ENCODE measurements at regions not wholly inside any gene's neighbourhood (a gene's known extent, or its start where the extent isn't known, plus 50 kb on each side); places are given as distances from the start of the nearest gene placed in this dataset.
"Not testable (repeated sequence)": the region's sequence is repeated elsewhere in the genome, so short reads cannot be mapped to it uniquely, and the experiment has no call there.

GRCh38 chr17:22374741-22375140, 682.4 kb downstream of the KCNJ18 start:
- no peak overlapping the region for H3K27ac ChIP-seq (ENCODE audit: extremely low read length, insufficient read depth, low read length)
- ChIA-PET CTCF (ENCODE audit: low intra/inter-chr PET ratio, low total read pairs) (no interaction called here), POLR2A (no interaction called here)
- DNase-seq (ENCODE audit: low spot score) (no peak), FAIRE-seq (no peak), ATAC-seq (no peak)
- H3K79me2 ChIP-seq (ENCODE audit: insufficient read depth, low read length) = no peaks in the 10 kb centered on the region
- no TSS peak for BruUV-seq (replicated peaks)
- H3K9me3 ChIP-seq (ENCODE audit: low read length) = peaks cover 13% of the 10 kb centered on the region; the same call in 1 of the 2 replicates
- 0% methylated on average over 1 of the region's 18 CpGs for whole genome bisulfite sequencing (ENCODE audit: low lambda C conversion rate)
- intact Hi-C loops (cut with micrococcal nuclease; ENCODE audit: unreplicated experiment) = no loop called here
- no peak overlapping the region for H3K9ac ChIP-seq (ENCODE audit: insufficient read depth, low read depth, low read length)
- in situ Hi-C loops (cut with HindIII; ENCODE audit: extremely low pct_ligation_motif_present, low pct_unique_long_range_greater_than_20kb) = loop anchor here (25.0 kb wide), 2 partner anchors 88 to 188 kb away; no protein-coding TSS in a partner anchor
- no peak overlapping the region for H2AFZ ChIP-seq (ENCODE audit: low read length)
- H3K4me2 ChIP-seq (ENCODE audit: low read depth, low read length) = no peak overlapping the region
- H3K4me3 ChIP-seq (replicated peaks in 1 of 3; ENCODE audit: insufficient read depth in 1 of 3, low read depth in 2 of 3, low read length in 3 of 3) = no peak overlapping the region
- H3K36me3 ChIP-seq (replicated peaks in 1 of 2; ENCODE audit: control insufficient read depth in 1 of 2, insufficient read depth in 2 of 2, low read length in 2 of 2) = no peaks in the 10 kb centered on the region
- TF ChIP-seq ZBTB34 (CRISPR knock-in tag; IDR thresholded peaks at IDR 0.05) = no peak
- no peak for TF ChIP-seq HHEX (CRISPR knock-in tag; IDR thresholded peaks at IDR 0.05)
- no peak for TF ChIP-seq RXRB (CRISPR knock-in tag; IDR thresholded peaks at IDR 0.05; ENCODE audit: borderline replicate concordance)
- no peak for TF ChIP-seq ATM (IDR thresholded peaks at IDR 0.05; ENCODE audit: borderline replicate concordance)
- no peak for TF ChIP-seq CCDC6 (CRISPR knock-in tag; IDR thresholded peaks at IDR 0.05)
- TF ChIP-seq SKIL (CRISPR knock-in tag; IDR thresholded peaks at IDR 0.05; ENCODE audit: borderline replicate concordance) = no peak
- no peak for TF ChIP-seq TSC22D2 (CRISPR knock-in tag; IDR thresholded peaks at IDR 0.05; ENCODE audit: borderline replicate concordance)
- no peak for TF ChIP-seq ZNF329 (CRISPR knock-in tag; IDR thresholded peaks at IDR 0.05; ENCODE audit: low read depth)
- no peak for TF ChIP-seq ZNF3 (CRISPR knock-in tag; IDR thresholded peaks at IDR 0.05)
- no peaks in the 10 kb centered on the region for H4K20me1 ChIP-seq (ENCODE audit: insufficient read depth, low read length)
- no peaks in the 10 kb centered on the region for H3K4me1 ChIP-seq (ENCODE audit: insufficient read depth, low read length)
- no peaks in the 10 kb centered on the region for H3K27me3 ChIP-seq (ENCODE audit: control insufficient read depth in 1 of 2, insufficient read depth in 2 of 2, low read length in 2 of 2)

DNA sequence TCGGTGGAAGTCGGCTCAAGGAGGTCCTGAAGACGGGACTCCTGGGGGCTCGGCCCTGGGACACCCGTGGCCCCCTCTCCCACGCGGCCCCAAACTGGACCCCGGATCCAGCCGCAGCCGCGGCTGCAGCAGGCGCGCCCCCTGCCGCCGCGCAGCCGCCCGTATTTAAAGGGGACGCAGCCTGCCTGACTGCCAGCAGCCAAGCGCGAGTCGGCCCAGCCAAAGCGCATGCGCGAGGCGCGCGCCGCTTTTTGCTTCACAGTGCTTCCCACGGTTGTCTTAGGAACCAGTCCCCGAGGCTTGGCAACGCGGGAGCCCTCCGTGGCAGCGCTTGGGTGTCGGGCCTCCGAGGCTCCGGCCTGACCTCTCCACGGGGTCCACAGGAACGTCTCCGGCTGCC, 684.4 kb downstream of the KCNJ18 start:
- intact Hi-C loops (cut with micrococcal nuclease; ENCODE audit: unreplicated experiment); POLR2A ChIA-PET; BruUV-seq (replicated peaks); in situ Hi-C loops (cut with HindIII; ENCODE audit: extremely low pct_ligation_motif_present, low pct_unique_long_range_greater_than_20kb); ATAC-seq; FAIRE-seq; H3K4me1 ChIP-seq (ENCODE audit: insufficient read depth, low read length); H2AFZ ChIP-seq (ENCODE audit: low read length); H3K79me2 ChIP-seq (ENCODE audit: insufficient read depth, low read length); H3K4me3 ChIP-seq (replicated peaks in 1 of 3; ENCODE audit: insufficient read depth in 1 of 3, low read depth in 2 of 3, low read length in 3 of 3); H3K27ac ChIP-seq (ENCODE audit: extremely low read length, insufficient read depth, low read length); H3K9me3 ChIP-seq (ENCODE audit: low read length); H3K27me3 ChIP-seq (ENCODE audit: control insufficient read depth in 1 of 2, insufficient read depth in 2 of 2, low read length in 2 of 2); CTCF ChIA-PET (ENCODE audit: low intra/inter-chr PET ratio, low total read pairs); H3K9ac ChIP-seq (ENCODE audit: insufficient read depth, low read depth, low read length); H3K4me2 ChIP-seq (ENCODE audit: low read depth, low read length); H3K36me3 ChIP-seq (replicated peaks in 1 of 2; ENCODE audit: control insufficient read depth in 1 of 2, insufficient read depth in 2 of 2, low read length in 2 of 2); H4K20me1 ChIP-seq (ENCODE audit: insufficient read depth, low read length); DNase-seq (ENCODE audit: low spot score): not testable (repeated sequence)
- WGBS (ENCODE audit: low lambda C conversion rate) = no CpG with 5 or more reads among the region's 41 CpGs

GRCh38 chr17:22378748-22379147, 686.4 kb downstream of the KCNJ18 start:
- H3K9me3 ChIP-seq (ENCODE audit: low read length); POLR2A ChIA-PET; ATAC-seq; intact Hi-C loops (cut with micrococcal nuclease; ENCODE audit: unreplicated experiment); H3K4me1 ChIP-seq (ENCODE audit: insufficient read depth, low read length); H3K27ac ChIP-seq (ENCODE audit: extremely low read length, insufficient read depth, low read length); BruUV-seq (replicated peaks); DNase-seq (ENCODE audit: low spot score); H2AFZ ChIP-seq (ENCODE audit: low read length); H3K9ac ChIP-seq (ENCODE audit: insufficient read depth, low read depth, low read length); H3K4me2 ChIP-seq (ENCODE audit: low read depth, low read length); H3K27me3 ChIP-seq (ENCODE audit: control insufficient read depth in 1 of 2, insufficient read depth in 2 of 2, low read length in 2 of 2); H4K20me1 ChIP-seq (ENCODE audit: insufficient read depth, low read length); in situ Hi-C loops (cut with HindIII; ENCODE audit: extremely low pct_ligation_motif_present, low pct_unique_long_range_greater_than_20kb); FAIRE-seq; H3K36me3 ChIP-seq (replicated peaks in 1 of 2; ENCODE audit: control insufficient read depth in 1 of 2, insufficient read depth in 2 of 2, low read length in 2 of 2); H3K79me2 ChIP-seq (ENCODE audit: insufficient read depth, low read length); CTCF ChIA-PET (ENCODE audit: low intra/inter-chr PET ratio, low total read pairs); H3K4me3 ChIP-seq (replicated peaks in 1 of 3; ENCODE audit: insufficient read depth in 1 of 3, low read depth in 2 of 3, low read length in 3 of 3): not testable (repeated sequence)
- WGBS (ENCODE audit: low lambda C conversion rate) = no CpG with 5 or more reads among the region's 19 CpGs
